GM18498 (cell line): ENCODE measurements at regions not wholly inside any gene's neighbourhood (a gene's known extent, or its start where the extent isn't known, plus 50 kb on each side); places are given as distances from the start of the nearest gene placed in this dataset.

Experiments
- ATAC-seq: cut with Tn5 transposase; IDR thresholded peaks from one replicate; pipeline ENCODE4 v1.9.1; 2021; ENCODE audit warnings: mild to moderate bottlenecking, moderate library complexity; ENCODE audit not compliant: unreplicated experiment

GRCh38 chr6:169083508-169083874 lies 170.2 kb downstream of the THBS2 start:
- no peak for ATAC-seq

DNA sequence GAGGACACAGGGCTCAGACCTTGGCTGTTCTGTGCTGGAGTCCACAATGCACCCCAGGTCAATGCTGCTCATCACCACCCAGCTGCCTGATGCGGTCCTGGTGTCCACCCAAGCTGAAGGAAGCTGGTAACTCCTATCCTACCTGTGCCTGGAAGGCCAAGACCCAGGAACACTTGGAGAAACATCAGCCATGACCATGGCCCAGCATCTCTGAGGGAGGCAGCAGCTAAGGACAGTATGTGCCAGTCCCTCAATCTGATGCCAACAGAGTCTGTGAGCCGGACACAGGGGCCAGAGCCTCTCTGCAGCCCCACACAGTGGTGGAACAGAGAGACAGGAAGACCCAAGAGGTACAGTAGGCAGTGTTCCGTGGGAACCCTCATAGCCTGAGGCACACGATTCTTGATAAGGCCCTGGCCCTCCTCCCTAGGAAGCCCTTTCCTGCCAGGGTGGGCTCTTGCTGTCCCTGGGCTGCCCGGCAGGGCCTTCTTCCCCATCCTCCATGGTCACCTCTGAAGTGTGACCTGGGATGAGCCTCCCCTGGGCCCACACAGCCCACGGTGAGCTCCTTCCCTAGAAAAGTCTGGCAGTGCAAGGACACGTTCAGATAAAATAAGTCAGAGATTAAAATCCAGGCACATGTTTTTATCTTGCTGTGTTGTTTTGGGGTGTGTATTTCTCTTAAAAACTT lies 170.7 kb downstream of the THBS2 start:
- ATAC-seq = no peak

GRCh38 chr6:169082093-169082492 lies 171.6 kb downstream of the THBS2 start:
- ATAC-seq = no peak

GRCh38 chr6:169081248-169081647 lies 172.4 kb downstream of the THBS2 start:
- ATAC-seq = no peak

DNA sequence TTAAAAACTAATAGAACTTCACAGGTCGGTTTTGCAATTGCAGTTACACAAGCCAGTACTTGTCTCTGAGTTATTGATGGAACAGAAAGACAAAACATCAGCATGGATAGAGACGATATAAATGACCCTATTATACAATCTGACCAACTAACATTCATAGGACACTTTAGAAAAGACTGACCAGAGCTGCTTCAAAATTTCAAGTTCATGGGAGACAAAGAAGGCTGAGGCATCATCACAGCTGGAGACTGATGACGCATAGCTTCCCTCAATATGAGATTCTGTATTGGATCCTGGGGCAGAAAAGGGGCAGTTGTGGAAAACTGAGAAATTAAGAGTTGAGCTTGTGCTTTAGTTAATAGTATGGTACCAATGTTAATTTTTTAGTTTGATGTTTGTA lies 174.0 kb downstream of the THBS2 start:
- ATAC-seq = no peak

DNA sequence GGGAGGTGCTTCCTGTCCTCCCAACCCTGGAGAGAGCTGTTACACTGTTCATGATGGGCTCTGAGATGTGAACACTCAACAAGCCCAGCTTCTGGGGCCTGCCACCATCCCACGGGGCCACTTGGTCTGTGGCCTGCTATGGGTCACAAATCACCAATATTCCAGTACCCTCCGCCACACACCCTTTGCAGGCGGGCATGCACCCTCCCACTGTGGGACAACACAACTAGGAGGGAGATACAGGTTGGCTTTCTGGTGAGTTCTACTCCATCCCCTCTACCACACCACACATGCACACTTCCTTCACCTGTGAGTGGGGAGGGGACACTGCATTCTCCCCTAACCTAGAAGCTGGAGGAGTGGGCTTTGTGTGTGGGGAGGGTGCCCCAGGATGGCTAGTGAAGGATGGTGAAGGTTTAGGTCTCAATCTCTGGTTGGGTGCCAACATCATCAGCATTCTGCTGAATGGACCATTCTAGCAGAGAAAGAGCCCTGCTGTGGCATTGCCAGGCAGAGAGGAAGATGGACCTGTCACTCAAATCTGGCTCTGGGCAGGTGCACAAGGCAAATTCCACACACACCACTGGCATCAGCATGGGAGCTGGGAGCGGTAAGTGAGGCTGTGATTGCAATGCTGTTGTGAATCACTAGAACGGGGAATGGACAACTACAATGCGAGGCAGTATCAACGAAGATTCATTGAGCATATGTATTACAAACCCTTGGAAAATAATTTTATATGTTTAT lies 175.1 kb downstream of the THBS2 start:
- no peak for ATAC-seq

GRCh38 chr6:169075915-169076654 lies 177.6 kb downstream of the THBS2 start:
- ATAC-seq = no peak

GRCh38 chr6:169075211-169075914 lies 178.3 kb downstream of the THBS2 start:
- no peak for ATAC-seq

DNA sequence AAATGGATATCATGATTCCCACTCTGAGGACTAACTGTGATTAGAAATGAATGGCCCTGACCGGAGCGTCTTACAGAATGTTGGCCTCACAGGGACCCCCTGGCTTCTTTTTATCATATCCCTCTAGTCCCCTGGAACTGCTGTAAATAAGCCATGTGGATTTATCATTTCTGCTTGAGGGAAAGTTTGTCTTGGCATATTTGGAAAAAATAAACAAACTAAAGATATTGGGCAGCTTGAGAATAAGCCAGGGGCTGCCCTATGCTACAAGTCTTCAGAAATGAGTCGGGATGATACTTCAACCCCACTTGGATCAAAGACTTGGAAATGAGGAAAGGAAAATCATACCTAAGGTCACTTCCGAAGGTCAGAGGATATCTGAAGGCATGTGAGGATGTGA lies 179.1 kb downstream of the THBS2 start:
- no peak for ATAC-seq

DNA sequence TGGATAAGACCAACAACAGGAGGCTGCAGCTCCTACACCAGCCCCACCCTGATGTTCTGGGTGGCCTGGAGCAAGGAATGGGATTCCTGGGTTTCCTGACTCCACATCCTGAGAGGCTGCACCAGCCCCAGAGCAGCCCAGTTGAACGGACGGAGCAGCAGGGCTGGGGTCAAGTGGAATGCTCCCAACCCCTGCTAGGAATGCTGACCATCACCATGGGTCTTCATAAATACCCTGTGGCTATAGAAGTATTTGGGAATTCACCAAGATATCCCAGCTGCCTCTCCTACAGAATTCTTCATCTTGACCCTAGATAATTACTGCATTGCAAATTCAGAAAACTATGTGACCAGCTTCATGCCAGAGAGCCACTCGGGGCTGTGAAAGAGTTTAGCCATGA lies 180.3 kb downstream of the THBS2 start:
- ATAC-seq = no peak

DNA sequence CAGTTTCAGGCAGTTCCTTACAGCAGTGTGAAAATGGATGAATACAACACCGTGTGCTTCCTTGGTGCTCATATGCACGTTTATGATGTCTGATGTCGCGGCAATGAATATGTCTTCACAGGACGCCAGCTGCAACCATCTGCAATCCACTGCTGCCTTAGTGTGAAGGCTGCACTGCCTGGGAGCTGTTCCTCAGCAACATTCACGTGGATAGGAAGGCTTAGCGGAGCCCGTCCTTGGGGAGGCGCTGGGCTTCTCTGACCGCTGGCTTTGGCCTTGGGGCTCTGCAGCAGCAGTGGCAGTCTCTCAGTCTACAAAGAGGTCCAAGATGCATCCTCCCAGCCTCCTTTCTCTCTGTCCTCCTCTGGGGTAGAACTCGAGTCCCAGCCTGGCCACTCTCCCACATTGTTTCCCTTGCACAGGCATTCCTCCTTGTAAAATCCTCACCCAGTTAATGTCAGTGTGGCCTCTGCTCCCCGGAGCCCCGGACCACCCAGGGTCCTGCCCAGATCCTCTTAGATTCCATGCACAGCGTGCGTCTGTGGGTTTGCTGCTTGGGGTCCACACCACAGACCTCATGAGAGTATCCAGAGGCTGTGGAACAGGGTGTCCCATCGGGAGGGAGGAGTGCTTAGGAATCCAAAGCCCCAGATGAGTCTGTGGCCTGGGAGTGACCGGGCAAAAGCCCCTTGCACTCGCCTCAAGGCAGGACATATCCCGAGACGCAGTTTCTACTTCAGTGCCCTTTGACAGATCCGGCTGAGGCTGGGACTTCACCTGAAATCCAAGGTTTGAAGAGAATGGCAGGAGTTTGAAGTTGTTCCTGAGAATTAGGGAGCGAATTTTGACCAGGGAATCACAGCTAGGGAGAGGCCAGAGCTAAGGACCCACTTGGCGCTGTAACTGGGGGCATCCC lies 181.3 kb downstream of the THBS2 start:
- ATAC-seq = no peak

DNA sequence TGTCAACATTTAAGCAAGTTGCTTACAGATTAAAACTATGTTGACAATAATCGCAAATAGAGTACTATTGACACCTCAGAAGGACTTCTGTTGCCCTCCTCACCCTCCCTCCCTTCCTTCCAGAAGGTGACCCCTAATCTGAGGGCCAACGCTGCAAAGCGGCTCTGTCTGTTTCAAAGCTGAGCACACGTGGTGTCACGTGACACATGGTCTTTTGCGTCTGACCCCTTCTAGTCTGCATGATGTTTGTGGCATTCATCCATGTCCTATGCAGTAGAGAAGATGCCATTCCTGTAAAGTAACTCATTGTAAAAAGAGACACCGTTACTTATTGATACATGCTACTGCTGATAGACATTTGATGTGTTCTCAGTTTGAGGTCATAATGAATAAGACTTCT lies 182.3 kb downstream of the THBS2 start:
- no peak for ATAC-seq

DNA sequence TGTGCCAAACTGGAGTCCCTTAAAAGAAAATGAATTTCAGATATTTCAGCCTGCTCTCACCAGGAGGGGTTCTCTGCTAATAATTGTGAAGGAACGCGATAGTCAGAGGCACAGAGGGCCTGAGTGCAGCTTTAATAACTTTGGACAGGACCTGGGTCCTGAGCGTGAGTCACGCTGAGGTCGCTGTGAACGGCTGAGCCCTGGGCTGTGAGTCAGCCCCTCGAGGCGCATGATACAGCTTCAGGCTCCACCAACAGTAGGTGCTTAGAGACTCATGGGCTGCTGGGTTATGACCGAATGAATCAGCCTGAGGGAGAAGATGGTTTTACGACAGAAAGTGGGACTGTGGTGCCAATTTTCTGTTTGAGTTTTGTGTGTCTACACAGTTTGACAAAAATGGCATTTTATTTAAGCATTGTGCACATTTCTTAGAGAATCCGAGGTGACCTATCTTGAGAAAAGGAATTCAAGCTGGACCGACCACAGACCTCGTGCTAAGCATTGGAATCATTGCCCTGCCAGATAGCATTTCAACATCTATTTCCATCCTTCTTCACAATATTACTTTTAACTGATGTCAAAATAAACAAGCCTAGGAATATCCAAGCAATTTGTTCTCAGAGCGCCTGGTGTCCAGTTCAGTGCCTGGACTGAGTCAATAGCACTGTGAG lies 183.0 kb downstream of the THBS2 start:
- no peak for ATAC-seq

DNA sequence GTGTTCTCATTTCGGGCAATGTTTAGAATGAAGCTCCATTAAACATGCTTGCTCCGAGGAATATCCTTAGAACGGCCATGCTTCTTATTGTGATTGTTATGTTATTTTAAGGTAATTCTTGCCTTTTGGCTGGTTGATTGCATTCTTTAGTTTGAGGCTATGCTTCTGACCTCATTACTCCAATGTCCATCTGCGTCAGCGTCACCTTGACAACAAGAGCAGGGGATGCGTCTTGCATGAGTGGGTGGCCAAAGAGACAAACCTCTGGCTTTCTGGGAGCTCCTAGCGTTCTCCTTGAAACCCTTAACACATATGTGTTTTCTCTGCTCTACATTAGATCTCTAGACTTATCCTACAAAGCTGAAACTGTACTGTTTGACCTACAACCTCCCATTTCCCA lies 184.3 kb downstream of the THBS2 start:
- no peak for ATAC-seq

DNA sequence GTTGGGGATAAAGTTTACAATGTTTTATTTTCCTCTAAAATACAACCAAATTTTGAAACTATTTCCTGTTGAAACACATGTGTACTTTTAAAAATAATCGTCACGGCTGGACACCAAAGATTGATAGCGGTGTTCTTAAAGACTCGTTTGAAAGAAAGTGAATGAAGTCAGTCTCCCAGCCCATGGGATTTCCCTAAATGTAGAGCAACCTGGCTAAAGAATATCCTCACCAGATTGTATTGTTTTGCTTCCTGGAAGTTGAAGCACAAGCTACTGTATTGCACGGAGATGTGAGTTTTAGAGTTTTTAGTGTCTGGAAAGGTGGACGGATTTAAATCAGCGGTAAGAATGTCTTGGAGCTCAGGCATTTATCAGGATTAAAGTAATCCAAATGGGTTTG lies 189.5 kb downstream of the THBS2 start:
- ATAC-seq = no peak

DNA sequence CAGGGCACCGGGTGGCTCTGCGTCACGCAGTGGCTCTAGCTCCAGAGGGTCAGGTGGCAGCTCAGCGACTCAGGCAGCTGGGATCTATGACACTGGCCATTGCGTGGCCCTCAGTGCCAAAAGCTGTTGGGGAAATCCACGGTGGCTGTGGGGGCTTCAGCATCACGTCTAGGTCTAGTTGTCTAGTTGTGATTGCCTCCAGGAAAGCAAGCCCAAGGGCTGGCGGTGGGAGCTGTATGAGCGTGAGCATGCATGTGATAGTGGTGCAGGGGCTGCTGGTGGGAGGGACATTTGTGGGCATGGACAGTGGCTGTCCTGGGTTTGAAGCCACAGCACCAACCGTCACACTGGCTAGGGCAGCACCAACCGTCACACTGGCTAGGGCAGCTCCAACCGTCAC lies 191.4 kb downstream of the THBS2 start:
- no peak for ATAC-seq

DNA sequence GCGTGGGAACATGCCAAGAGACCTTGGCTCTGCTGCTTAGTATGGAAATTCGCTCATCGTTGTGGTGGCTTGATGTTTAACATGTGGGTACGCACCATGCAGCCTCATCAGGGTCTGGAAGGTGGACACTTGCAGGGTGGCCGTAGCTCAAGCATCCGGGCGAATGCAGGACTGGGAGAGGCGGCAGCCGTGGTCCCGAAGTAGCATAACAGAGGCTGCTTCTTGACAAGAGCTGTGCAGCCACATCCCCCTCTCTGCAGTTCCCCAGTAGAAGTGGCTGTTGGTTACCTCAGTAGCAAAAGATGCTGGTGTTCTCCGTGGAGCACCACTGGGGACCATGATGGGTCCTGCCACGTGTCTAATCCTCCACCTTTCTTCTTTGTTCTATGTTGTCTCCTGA lies 195.0 kb downstream of the THBS2 start:
- ATAC-seq = no peak

DNA sequence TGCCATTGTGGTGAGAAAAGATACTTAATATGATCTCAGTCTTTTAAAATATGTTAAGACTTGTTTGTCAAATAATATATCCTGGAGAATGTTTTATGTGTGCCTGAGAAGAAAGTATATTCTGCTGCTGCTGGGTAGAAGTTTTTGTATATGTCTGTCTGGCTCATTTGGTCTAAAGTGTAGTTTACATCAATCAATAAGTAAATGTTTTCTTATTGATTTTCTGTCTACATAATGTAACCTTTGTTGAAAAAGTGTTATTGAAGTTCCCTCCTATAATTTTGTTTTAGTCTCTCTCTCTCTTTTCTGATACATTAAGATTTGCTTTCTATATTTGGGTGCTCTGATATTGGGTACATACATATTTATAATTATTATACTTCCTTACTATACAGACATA lies 201.2 kb downstream of the THBS2 start:
- no peak for ATAC-seq

- no peak for ATAC-seq
Measured at GRCh38 chr6:169051371-169051770, 202.3 kb downstream of the THBS2 start.

GRCh38 chr6:169048865-169049205 lies 204.8 kb downstream of the THBS2 start:
- ATAC-seq = no peak
